HEK293 (cell line): ENCODE measurements at regions not wholly inside any gene's neighbourhood (a gene's known extent, or its start where the extent isn't known, plus 50 kb on each side); places are given as distances from the start of the nearest gene placed in this dataset.

Source experiments
- CTCF ChIA-PET: fragments of 350-600 bp; formaldehyde crosslinking; extraction: SDS; loops from one replicate; lab custom pipeline; 2021; ENCODE audit warnings: antibody characterized with exemption; lab: Yijun Ruan, JAX
- POLR2A ChIA-PET: fragments of 300-600 bp; formaldehyde crosslinking; extraction: SDS; loops from one replicate; lab custom pipeline; 2020; ENCODE audit warnings: antibody characterized with exemption, inconsistent platforms; lab: Yijun Ruan, JAX
- H3K27ac ChIP-seq: fragments of 200-500 bp; sonication (Bioruptor generic); 2 replicates; pipeline ENCODE4 v1.5.1; 2014; ENCODE audit warnings: low read depth, low read length, control low read depth, inconsistent platforms; ENCODE audit errors: extremely low read depth
- H3K36me3 ChIP-seq, 2 experiments: fragments of 200-500 bp in 1 of 2; sonication (Bioruptor generic) in 1 of 2; 1 replicate in 1 of 2; 2 replicates in 1 of 2; pipeline ENCODE4 v1.5.1; 2014 to 2017; ENCODE audit warnings: inconsistent platforms in 2 of 2, low read length in 2 of 2; ENCODE audit not compliant: control insufficient read depth in 2 of 2, insufficient read depth in 1 of 2
- H3K4me1 ChIP-seq: fragments of 200-500 bp; sonication (Bioruptor generic); 2 replicates; pipeline ENCODE4 v1.5.1; 2014; ENCODE audit warnings: mild to moderate bottlenecking, low read length, inconsistent platforms; ENCODE audit not compliant: control insufficient read depth, insufficient read depth
- H3K4me3 ChIP-seq: 2 replicates; pipeline ENCODE4 v1.5.1; 2011; ENCODE audit warnings: low read depth, mild to moderate bottlenecking, control low read depth, low read length, moderate library complexity
- H3K9me3 ChIP-seq: fragments of 200-500 bp; sonication (Bioruptor generic); 2 replicates; pipeline ENCODE4 v1.5.1; 2014; ENCODE audit warnings: low read depth, low read length, inconsistent platforms; ENCODE audit not compliant: control insufficient read depth, insufficient read depth
- BCL11A ChIP-seq: fragments of 450-650 bp; formaldehyde crosslinking; IDR thresholded peaks from 2 replicates; pipeline ENCODE4 v1.5.1; 2016; ENCODE audit warnings: low read depth, missing biosample characterization, missing genetic modification characterization
- GLIS1 ChIP-seq: fragments of 450-650 bp; formaldehyde crosslinking; IDR thresholded peaks from 2 replicates; pipeline ENCODE4 v1.5.1; 2016; ENCODE audit warnings: missing biosample characterization, missing genetic modification characterization
- ZBTB7A ChIP-seq: fragments of 450-650 bp; formaldehyde crosslinking; IDR thresholded peaks from 2 replicates; pipeline ENCODE4 v1.5.1; 2016; ENCODE audit warnings: low read depth, missing biosample characterization, missing genetic modification characterization
- ZFP3 ChIP-seq: fragments of 450-650 bp; formaldehyde crosslinking; IDR thresholded peaks from 2 replicates; pipeline ENCODE4 v1.5.1; 2016; ENCODE audit warnings: low read depth, missing biosample characterization, missing genetic modification characterization
- ZIC2 ChIP-seq: fragments of 450-650 bp; formaldehyde crosslinking; IDR thresholded peaks from 2 replicates; pipeline ENCODE4 v1.5.1; 2016; ENCODE audit warnings: missing biosample characterization, missing genetic modification characterization
- ZNF10 ChIP-seq: fragments of 450-650 bp; formaldehyde crosslinking; IDR thresholded peaks from 2 replicates; pipeline ENCODE4 v1.5.1; 2017; ENCODE audit warnings: missing biosample characterization, missing genetic modification characterization
- ZNF140 ChIP-seq: fragments of 450-650 bp; formaldehyde crosslinking; IDR thresholded peaks from 2 replicates; pipeline ENCODE4 v1.5.1; 2016; ENCODE audit warnings: missing biosample characterization, missing genetic modification characterization
- ZNF146 ChIP-seq: fragments of 450-650 bp; formaldehyde crosslinking; IDR thresholded peaks from 2 replicates; pipeline ENCODE4 v1.5.1; 2016; ENCODE audit warnings: missing biosample characterization, missing genetic modification characterization
- ZNF184 ChIP-seq: fragments of 450-650 bp; IDR thresholded peaks from 2 replicates; pipeline ENCODE4 v1.5.1; 2018; ENCODE audit warnings: missing biosample characterization, mild to moderate bottlenecking, missing genetic modification characterization
- ZNF248 ChIP-seq: fragments of 450-650 bp; formaldehyde crosslinking; IDR thresholded peaks from 2 replicates; pipeline ENCODE4 v1.5.1; 2017; ENCODE audit warnings: missing biosample characterization, missing genetic modification characterization
- ZNF658 ChIP-seq: fragments of 450-650 bp; formaldehyde crosslinking; IDR thresholded peaks from 2 replicates; pipeline ENCODE4; 2016; ENCODE audit warnings: missing biosample characterization, missing genetic modification characterization
- ZNF747 ChIP-seq: fragments of 450-650 bp; formaldehyde crosslinking; IDR thresholded peaks from 2 replicates; pipeline ENCODE4 v1.5.1; 2016; ENCODE audit warnings: missing biosample characterization, missing genetic modification characterization
- ZNF837 ChIP-seq: fragments of 450-650 bp; formaldehyde crosslinking; IDR thresholded peaks from 2 replicates; pipeline ENCODE4 v1.5.1; 2016; ENCODE audit warnings: missing biosample characterization, missing genetic modification characterization
- ZNF843 ChIP-seq: fragments of 450-650 bp; formaldehyde crosslinking; IDR thresholded peaks from 2 replicates; pipeline ENCODE4 v1.5.1; 2016; ENCODE audit warnings: missing biosample characterization, missing genetic modification characterization
- TF ChIP-seq, protein P1 (sequence below): fragments of 450-650 bp; formaldehyde crosslinking; IDR thresholded peaks from 2 replicates; pipeline ENCODE4 v1.5.1; 2017; ENCODE audit warnings: missing biosample characterization, missing genetic modification characterization
- TF ChIP-seq, protein P2 (sequence below): fragments of 450-650 bp; IDR thresholded peaks from 2 replicates; pipeline ENCODE4 v1.5.1; 2018; ENCODE audit warnings: missing biosample characterization, missing genetic modification characterization

DNA sequence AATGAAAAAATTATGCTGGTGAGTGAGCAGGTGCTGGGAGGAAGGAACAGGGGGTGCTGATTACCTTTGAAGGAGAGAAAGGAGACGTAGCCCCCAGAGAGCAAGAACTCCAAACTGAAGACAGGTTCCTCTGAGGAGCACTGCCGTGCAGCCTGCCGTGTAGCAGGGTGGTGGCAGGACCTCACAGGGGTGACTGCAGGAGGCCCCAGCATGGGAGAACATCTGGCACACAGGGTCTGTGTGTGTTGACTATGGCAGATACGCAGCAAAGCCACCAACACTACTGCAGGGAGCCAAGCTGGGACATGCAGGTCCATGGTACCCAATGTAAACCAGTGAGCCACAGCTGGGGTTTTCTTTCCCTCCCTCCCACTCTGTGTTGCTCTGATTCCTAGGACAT lies 192.1 kb upstream of the PDE1C start:
- CTCF ChIA-PET: interaction anchor here (0.8 to 1.4 kb wide), 2 partner anchors 13 to 18 kb away, joined by 3 to 6 read pairs; no protein-coding TSS in a partner anchor
- H3K27ac ChIP-seq: no peak overlapping the region

DNA sequence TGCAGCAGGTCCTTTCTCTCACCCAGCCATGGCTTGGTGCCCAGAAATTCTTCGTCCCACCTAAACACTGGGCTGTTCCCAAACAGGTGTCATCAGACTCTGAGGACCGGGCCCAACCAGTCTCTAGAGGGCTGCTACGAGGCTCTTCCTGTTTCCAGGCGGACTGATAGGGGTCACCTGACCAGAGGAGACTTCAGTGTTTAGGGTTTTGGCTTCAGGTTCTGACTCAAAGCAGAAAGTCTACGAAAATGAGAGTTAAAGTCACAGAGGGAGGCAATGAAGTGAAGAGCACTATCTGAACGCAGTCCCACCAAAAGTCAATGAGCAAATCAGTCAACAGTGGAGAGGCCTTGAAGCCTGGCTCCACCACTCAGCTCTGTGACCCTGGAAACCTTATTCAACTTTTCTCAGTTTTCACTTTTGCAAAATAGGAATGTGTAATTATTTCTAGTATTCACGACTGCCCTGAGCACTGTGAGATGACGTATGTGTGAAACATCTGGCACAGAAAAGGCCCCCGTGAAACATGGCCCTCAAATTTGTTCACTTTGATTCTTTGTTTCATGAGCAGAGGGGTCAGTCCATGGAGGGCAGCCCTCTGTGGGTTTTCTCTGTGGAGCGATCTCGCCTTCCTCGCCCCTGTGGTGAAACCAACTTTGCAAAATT lies 189.9 kb upstream of the PDE1C start:
- ChIA-PET POLR2A (no interaction called here), CTCF (no interaction called here)
- no peak overlapping the region for H3K27ac ChIP-seq

More for the DNA sequence above, 192.1 kb upstream of the PDE1C start:
- TF ChIP-seq ZNF248 (tag by site-specific recombination) (no peak), ZIC2 (tag by site-specific recombination) (0 out of 2 replicates have a peak, but pooled peaks have one; percentile 21)
- Histone ChIP-seq H3K4me3 (no peak overlapping the region), H3K9me3 (no peaks in the 10 kb centered on the region), H3K36me3 (no peaks in the 10 kb centered on the region), H3K4me1 (no peaks in the 10 kb centered on the region)
- POLR2A ChIA-PET: interaction anchor here (0.6 kb wide), 1 partner anchor 12 kb away, joined by 6 read pairs; no protein-coding TSS in a partner anchor

DNA sequence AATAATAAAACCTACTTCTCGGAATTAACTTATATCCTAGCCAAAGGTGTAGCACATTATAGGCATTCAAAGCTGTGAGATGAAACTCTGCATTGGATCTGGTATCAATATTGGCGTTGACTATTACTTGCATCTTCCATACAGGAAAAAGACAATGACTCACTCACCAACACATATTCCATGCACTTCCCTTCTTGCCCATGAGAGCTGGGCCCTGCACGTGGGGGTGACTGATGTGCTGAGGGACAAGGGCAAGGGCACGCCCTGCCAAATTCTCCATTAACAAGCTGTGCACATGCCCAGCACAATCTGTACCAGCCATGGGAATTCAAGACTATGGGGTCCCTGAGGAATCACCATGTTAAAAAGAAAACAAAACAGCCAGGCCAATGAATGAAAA lies 188.1 kb upstream of the PDE1C start:
- CTCF ChIA-PET: no interaction called here
- no peak overlapping the region for H3K27ac ChIP-seq
- H3K4me3 ChIP-seq: no peak overlapping the region
- H3K4me1 ChIP-seq: no peaks in the 10 kb centered on the region
- TF ChIP-seq ZNF184 (tag by site-specific recombination) (no peak), ZNF658 (tag by site-specific recombination) (no peak), BCL11A (tag by site-specific recombination) (no peak), GLIS1 (no peak), ZNF146 (tag by site-specific recombination) (no peak), ZNF843 (tag by site-specific recombination) (no peak), ZNF140 (tag by site-specific recombination) (no peak), ZNF837 (tag by site-specific recombination) (no peak)
- TF ChIP-seq, protein P1, sequence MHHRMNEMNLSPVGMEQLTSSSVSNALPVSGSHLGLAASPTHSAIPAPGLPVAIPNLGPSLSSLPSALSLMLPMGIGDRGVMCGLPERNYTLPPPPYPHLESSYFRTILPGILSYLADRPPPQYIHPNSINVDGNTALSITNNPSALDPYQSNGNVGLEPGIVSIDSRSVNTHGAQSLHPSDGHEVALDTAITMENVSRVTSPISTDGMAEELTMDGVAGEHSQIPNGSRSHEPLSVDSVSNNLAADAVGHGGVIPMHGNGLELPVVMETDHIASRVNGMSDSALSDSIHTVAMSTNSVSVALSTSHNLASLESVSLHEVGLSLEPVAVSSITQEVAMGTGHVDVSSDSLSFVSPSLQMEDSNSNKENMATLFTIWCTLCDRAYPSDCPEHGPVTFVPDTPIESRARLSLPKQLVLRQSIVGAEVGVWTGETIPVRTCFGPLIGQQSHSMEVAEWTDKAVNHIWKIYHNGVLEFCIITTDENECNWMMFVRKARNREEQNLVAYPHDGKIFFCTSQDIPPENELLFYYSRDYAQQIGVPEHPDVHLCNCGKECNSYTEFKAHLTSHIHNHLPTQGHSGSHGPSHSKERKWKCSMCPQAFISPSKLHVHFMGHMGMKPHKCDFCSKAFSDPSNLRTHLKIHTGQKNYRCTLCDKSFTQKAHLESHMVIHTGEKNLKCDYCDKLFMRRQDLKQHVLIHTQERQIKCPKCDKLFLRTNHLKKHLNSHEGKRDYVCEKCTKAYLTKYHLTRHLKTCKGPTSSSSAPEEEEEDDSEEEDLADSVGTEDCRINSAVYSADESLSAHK (tag by site-specific recombination): no peak
- TF ChIP-seq, protein P2, sequence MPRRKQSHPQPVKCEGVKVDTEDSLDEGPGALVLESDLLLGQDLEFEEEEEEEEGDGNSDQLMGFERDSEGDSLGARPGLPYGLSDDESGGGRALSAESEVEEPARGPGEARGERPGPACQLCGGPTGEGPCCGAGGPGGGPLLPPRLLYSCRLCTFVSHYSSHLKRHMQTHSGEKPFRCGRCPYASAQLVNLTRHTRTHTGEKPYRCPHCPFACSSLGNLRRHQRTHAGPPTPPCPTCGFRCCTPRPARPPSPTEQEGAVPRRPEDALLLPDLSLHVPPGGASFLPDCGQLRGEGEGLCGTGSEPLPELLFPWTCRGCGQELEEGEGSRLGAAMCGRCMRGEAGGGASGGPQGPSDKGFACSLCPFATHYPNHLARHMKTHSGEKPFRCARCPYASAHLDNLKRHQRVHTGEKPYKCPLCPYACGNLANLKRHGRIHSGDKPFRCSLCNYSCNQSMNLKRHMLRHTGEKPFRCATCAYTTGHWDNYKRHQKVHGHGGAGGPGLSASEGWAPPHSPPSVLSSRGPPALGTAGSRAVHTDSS (tag by site-specific recombination): no peak
- H3K36me3 ChIP-seq: no peaks in the 10 kb centered on the region
- H3K9me3 ChIP-seq: no peaks in the 10 kb centered on the region
- POLR2A ChIA-PET: no interaction called here

More for the DNA sequence above, 189.9 kb upstream of the PDE1C start:
- no peaks in the 10 kb centered on the region for H3K4me1 ChIP-seq
- no peaks in the 10 kb centered on the region for H3K36me3 ChIP-seq
- no peaks in the 10 kb centered on the region for H3K9me3 ChIP-seq
- no peak for TF ChIP-seq ZNF747 (tag by site-specific recombination)
- TF ChIP-seq ZNF10 (tag by site-specific recombination): no peak
- no peak for TF ChIP-seq ZFP3 (tag by site-specific recombination)
- no peak for TF ChIP-seq ZBTB7A (tag by site-specific recombination)
- TF ChIP-seq, all 188 proteins: peak for 0
- H3K4me3 ChIP-seq: no peak overlapping the region
